GM12872 (cell line): ENCODE measurements at regions not wholly inside any gene's neighbourhood (a gene's known extent, or its start where the extent isn't known, plus 50 kb on each side); places are given as distances from the start of the nearest gene placed in this dataset.

Source experiments
- TF ChIP-seq, protein P1 (sequence below): IDR thresholded peaks from 3 replicates; pipeline ENCODE4 v1.5.1; 2011; ENCODE audit warnings: low read depth, mild to moderate bottlenecking, low read length, moderate library complexity; ENCODE audit not compliant: insufficient read depth

DNA sequence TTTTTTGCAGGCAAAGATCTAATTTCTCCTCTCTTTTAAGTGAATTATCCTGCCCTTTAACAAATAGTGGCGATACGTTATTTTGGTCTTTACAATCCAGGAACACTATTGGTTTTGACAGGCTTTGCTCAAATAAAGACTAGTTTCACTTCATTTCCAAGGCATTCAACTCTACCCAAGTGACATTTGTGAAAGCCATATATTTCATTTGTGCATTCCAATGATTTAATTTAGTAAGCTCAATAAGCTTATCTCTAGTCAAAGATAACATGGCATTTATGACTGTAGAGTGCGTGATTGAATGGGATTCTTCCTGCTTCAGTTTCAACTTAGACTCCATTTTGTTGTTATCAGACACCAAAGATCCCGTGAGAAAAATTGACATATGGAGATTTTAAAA, 959.8 kb downstream of the ADGRL3 start:
- TF ChIP-seq, protein P1, sequence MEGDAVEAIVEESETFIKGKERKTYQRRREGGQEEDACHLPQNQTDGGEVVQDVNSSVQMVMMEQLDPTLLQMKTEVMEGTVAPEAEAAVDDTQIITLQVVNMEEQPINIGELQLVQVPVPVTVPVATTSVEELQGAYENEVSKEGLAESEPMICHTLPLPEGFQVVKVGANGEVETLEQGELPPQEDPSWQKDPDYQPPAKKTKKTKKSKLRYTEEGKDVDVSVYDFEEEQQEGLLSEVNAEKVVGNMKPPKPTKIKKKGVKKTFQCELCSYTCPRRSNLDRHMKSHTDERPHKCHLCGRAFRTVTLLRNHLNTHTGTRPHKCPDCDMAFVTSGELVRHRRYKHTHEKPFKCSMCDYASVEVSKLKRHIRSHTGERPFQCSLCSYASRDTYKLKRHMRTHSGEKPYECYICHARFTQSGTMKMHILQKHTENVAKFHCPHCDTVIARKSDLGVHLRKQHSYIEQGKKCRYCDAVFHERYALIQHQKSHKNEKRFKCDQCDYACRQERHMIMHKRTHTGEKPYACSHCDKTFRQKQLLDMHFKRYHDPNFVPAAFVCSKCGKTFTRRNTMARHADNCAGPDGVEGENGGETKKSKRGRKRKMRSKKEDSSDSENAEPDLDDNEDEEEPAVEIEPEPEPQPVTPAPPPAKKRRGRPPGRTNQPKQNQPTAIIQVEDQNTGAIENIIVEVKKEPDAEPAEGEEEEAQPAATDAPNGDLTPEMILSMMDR: no peak

- TF ChIP-seq, protein P1: no peak
Measured at GRCh38 chr4:62159306-62159705, 959.2 kb downstream of the ADGRL3 start.

GRCh38 chr4:62156205-62156604, 956.1 kb downstream of the ADGRL3 start:
- TF ChIP-seq, protein P1: no peak

GRCh38 chr4:62145276-62145675, 945.1 kb downstream of the ADGRL3 start:
- TF ChIP-seq, protein P1: no peak

DNA sequence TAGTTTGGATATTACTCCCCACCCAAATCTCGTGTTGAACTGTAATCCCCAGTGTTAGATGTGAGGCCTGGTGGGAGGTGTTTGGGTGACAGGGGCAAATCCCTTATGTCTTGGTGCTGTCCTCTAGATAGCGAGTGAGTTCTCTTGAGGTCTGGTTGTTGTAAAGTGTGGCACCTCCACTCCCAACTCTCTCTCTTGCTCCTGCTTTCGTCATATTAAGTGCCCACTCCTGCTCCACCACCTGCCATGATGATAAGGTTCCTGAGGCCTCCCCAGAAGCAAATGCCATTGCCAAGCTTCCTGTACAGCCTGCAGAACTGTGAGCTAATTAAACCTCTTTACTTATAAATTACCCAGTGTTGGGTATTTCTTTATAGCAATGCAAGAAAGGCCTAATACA, 944.3 kb downstream of the ADGRL3 start:
- TF ChIP-seq, protein P1: no peak

GRCh38 chr4:62135565-62136156, 935.5 kb downstream of the ADGRL3 start:
- TF ChIP-seq, protein P1: no peak

DNA sequence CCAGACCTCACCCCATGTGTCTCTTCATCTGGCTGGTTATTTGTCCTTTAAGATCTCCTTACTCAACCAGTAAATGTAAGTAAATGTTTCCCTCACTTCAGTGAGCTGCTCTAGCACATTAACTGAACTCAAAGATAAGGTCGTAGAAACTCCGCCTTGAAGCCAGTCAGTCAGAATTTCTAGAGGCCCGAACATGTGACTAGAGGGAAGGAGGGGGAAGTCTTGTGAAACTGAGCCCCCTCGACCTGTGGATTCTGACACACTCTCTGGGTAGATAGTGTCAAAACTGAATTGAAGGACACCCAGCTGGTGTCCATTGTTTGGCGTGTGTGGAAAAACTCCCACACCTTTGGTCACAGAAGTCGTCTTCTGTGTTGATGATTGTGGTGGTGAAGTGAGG, 933.9 kb downstream of the ADGRL3 start:
- TF ChIP-seq, protein P1: no peak
